GM18907 (cell line): ENCODE measurements at regions not wholly inside any gene's neighbourhood (a gene's known extent, or its start where the extent isn't known, plus 50 kb on each side); places are given as distances from the start of the nearest gene placed in this dataset.
"Not testable (repeated sequence)": the region's sequence is repeated elsewhere in the genome, so short reads cannot be mapped to it uniquely, and the experiment has no call there.

Experiments used
- ATAC-seq: cut with Tn5 transposase; IDR thresholded peaks from one replicate; pipeline ENCODE4 v1.9.1; 2021; ENCODE audit warnings: mild to moderate bottlenecking, moderate library complexity; ENCODE audit not compliant: unreplicated experiment

DNA sequence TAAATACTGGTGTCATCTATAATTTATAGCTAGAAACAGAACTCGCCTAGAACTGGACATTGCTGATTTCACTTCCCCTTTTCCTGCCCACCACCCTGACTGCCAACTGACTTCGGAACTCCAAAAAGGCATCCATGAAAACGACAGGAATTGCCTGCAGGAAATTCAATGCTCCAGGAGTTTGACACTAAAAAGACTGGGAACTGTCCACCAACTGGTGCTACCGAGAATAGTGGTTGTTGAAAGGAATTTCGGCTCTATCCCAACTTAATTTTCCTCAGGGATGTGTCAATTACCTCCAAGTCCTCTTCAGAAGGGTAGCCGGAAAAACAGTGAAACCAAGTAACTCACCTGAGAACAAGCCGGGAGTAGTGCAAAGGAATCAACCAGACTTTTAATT, 440.0 kb downstream of the PRELID2 start:
- not testable (repeated sequence) for ATAC-seq

DNA sequence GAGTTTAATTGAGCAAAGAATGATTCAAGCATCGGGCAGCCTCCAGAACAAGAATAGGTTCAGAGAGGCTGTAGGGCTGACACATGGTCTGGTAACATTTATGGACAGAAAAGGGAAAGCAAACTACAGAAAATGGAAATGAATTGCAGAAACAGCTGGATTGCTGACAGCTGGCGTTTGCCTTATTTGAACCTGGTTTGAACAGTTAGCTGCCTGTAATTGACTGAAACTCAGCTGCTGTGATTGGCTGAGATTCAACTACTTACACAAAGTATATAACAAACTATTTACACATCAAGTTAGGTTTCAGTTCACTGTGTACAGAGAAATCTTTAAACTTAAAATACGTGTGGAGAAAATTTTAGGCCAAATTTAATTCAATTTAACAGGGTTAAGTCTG, 441.7 kb downstream of the PRELID2 start:
- no peak for ATAC-seq

DNA sequence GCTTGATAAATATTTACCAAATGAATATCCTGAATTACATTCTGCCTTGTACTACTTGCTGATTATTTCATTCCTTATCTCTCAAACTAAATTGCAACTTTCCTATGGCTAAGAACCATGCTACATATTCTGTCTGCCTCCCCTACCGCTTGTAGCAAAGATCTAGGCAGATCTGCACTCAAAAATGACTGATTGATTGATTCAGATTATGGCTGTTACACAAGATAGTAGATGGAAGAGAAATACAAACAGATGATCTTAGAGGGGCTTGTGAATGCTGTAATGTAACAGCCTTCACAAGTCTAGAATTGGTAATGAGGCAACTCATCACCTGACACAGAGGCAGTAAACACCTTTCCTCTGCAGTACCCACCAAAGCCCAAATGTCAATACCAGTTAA, 446.1 kb downstream of the PRELID2 start:
- no peak for ATAC-seq

DNA sequence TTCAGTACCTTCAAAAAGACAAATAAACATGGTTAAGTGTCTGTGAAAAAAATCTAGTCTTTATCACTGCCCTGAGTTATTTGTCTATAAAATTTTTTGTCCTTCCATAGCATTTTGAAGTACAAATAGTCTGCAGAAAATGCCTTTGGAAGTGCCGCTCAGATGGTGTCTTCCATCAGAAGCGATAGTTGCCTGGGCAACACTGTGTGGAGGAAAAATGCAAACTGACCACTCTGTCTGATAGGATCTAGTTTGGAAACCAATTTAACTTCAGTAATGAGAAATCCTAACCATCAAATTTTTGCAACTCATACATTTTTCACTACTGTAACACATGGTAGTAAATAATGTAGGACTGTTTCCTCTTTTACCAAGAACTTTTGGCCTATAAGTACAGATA, 449.9 kb downstream of the PRELID2 start:
- ATAC-seq, result no peak

DNA sequence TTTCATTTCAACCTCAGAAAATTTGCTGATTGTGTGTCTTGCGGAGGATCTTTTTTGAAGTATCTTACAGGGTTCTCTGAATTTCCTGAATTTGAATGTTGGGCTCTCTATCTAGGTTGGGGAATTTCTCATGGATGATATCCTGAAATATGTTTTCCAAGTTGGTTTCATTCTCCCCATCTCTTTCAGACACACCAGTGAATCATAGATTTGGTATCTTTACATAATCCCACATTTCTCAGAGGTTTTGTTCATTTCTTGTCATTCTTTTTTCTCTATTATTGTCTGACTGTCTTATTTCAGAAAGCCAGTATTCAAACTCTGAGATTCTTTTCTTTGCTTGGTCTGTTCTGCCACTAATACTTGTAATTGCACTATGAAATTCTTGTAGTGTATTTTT, 456.9 kb downstream of the PRELID2 start:
- no peak for ATAC-seq

DNA sequence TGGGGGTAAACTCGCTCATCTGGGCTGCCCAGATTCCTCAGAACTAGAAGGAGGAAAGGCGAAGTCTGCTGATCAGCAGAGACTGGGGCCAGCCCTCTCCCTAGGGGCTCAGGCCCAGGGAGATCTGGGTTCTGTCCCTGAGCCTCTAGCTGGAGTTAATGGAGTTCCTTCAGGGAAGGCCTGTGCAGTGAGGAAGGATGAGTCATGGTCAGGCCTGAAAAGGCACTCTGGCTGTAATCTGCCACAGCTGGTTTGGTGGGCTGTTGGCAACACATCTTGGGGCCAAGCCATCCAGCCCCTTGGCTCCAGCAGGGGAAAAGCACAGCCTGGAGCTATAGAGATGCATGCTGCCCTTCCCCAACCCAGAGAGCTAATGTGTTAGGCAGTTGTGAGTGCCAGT, 459.6 kb downstream of the PRELID2 start:
- ATAC-seq, result no peak

- no peak for ATAC-seq
These were observed 469.7 kb downstream of the PRELID2 start for GRCh38 chr5:145365464-145365863.

- no peak for ATAC-seq
These were observed 472.9 kb downstream of the PRELID2 start for GRCh38 chr5:145362266-145362665.

DNA sequence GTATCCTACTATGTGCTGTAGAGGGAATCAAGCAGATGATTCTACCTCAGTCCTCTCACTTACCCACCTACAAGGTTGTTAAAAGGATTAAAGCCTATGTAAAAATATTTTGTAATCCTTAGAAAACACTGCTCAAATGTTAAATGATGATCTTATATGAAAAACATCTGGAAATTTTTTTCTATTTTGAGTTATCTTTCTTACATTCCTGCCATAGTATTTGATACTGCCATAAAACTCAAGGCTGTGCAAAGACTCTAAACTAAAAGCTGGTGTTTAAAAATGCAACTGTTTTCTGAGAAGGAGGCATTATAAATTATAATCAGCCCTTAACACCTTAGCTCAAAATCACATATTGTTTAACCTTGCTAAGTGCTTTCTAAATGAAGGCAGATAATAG, 474.2 kb downstream of the PRELID2 start:
- ATAC-seq, result no peak

DNA sequence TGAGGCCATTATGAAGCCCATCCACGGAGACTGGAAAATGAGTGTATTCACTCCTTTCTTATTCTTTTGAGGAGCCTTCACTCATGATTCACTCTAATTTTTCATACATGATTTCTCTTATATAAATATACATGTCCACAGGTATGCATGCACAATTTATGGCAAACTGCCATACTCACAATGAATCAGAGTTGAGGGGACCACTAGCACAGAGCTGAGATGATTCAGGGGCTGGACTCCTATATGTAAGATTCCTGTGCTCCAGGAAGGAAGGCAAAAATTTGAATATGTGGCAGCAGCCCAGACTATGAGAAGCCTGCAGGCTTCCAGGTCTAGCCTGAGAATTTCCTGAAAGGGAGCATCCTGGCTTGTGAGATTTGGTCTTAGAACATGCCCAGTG, 484.6 kb downstream of the PRELID2 start:
- no peak for ATAC-seq

DNA sequence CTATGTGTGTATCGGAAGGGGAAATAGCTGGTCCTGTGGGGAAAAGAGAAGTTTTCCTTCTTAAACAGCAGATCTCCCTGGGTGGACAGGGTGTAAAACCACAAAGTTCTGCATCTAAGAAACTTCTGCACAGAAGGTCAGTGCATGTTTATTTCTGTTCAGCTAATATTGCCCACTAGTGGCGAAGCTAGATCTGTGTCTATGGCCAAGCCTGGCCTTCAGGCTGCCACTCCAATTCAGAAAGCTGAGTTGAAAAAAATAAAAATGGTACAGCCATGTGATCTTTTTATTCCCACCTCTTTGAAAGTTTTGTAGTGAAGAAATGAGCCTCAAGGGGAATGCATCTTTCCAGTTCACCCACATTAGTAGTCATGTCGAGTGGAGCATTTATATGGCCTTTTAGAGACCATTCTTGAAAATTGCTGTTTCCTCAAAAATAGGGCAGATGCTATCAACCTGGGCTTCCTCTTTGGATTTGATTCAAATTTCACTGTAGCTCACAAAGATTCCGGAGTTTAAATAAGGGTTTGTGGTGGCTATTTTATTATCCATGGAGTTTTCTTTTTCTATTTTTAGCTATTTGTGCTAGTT, 488.0 kb downstream of the PRELID2 start:
- ATAC-seq, result peak; percentile 84

GRCh38 chr5:145345511-145346287, 489.4 kb downstream of the PRELID2 start:
- ATAC-seq, result no peak

- no peak for ATAC-seq
These were observed 493.3 kb downstream of the PRELID2 start for GRCh38 chr5:145341842-145342241.

GRCh38 chr5:145340099-145340498, 495.0 kb downstream of the PRELID2 start:
- ATAC-seq, result no peak

DNA sequence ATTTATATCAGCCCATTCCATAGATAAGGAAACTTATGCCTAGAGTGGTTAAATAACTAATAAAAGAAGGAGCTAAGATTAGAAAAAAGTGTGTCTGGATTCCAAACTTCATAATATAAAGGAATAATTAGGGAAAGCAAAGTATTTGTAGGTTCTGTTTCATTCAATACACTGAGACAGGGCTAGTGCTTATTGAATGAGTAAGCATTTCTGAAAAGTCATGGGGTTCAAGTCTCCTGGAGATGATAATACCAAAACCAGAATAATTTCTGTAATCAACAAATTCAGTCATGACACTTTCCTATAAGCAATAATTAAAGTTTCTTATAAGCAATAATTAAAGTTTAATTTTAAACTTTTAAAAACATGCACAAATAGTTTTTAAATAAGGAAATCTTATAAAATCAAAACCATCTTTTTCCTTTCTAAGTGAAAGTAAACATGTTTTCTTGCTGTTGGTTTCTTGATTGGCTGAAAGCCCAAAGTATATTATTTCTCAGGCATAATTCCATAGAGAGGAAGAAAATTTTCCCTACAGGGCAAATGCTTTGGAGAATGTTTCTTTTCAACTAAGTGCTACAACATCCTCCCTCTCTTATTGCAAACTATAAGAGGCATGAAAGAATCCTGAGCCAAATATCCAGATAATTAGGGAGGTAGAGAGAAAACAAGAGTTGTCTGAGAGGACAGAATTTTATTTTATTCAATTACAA, 510.2 kb downstream of the PRELID2 start:
- no peak for ATAC-seq

- ATAC-seq, result no peak
These were observed 511.0 kb downstream of the PRELID2 start for GRCh38 chr5:145324101-145324500.

DNA sequence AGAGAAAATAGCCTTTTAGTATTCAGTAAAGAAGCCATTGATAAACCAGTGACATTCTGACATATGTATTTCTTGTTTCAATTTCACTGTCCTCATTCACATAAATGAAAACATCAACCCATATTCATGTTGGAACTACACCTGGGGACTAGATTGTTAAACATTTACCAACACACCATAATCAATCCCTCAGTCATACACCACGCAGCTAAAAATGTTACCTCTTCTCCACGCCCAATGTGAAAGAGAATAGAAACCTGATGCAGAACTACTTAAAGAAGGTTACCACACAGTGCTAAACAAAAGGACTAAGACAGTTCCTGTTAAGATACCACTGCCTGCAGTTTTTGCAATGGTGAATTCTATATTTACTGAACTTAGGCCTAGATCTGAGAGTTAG, 518.9 kb downstream of the PRELID2 start:
- peak; percentile 97 for ATAC-seq

DNA sequence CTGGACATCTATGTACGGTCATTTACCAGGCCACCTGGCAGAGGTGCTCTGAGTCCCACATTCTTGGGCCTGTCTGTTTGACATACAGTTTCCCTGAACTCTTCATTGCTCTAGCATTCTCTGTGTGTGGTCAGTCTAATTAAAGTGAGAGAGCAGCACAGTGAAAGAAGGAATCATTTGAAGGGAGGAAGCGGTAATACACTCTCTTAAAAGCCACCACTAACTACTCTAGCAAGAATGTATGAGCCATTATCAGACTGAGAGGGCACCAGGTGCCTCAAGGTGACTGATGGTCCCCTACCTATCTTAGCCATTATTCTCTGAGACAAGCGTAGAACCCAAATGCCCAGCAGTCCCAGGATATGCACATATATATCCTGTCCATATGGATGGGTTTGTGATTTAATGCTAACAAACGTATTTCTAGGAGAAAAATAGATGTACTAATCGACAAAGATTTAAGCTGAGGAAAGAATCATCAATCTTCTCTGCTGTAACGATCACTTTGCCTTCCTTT, 527.2 kb downstream of the PRELID2 start:
- ATAC-seq, result no peak

- ATAC-seq, result no peak
These were observed 539.8 kb downstream of the PRELID2 start for GRCh38 chr5:145295236-145295835.

DNA sequence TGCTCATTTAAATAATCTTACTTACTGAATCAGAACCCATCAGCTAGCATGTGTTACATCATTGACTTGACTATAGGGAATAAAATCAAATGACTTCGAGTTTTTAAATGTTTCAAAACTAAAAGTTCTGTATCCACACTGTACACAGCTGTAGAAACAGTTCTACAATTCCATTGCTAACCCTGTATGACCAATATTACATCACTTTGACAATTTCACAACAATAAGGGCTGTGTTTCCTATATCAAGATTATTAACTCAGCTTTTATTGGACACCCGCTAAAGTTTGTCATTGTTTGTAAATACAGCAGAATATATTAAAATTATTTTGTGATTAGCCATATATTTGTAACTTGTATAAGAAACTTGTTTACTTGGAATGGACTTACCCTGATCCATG, 540.8 kb downstream of the PRELID2 start:
- ATAC-seq, result no peak

GRCh38 chr5:145293716-145294115, 541.4 kb downstream of the PRELID2 start:
- no peak for ATAC-seq
